Erythroblast (primary cell): ENCODE measurements at regions not wholly inside any gene's neighbourhood (a gene's known extent, or its start where the extent isn't known, plus 50 kb on each side); places are given as distances from the start of the nearest gene placed in this dataset.
"Not testable (repeated sequence)": the region's sequence is repeated elsewhere in the genome, so short reads cannot be mapped to it uniquely, and the experiment has no call there.

ENCODE experiments used
- GATA1 ChIP-seq: IDR thresholded peaks from 2 replicates; pipeline ENCODE4 v1.6.1; 2011; ENCODE audit warnings: low read depth, mild to moderate bottlenecking, control low read depth, low read length, moderate library complexity
- POLR2A ChIP-seq: IDR thresholded peaks from 2 replicates; pipeline ENCODE4 v1.6.1; 2011; ENCODE audit warnings: mild to moderate bottlenecking, low read length

DNA sequence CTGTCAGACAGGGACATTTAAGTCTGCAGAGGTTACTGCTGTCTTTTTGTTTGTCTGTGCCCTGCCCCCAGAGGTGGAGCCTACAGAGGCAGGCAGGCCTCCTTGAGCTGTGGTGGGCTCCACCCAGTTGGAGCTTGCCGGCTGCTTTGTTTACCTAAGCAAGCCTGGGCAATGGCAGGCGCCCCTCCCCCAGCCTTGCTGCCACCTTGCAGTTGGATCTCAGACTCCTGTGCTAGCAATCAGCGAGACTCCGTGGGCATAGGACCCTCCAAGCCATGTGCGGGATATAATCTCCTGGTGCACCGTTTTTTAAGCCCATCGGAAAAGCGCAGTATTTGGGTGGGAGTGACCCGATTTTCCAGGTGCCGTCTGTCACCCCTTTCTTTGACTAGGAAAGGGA is 147.0 kb upstream of the ELL2 start:
- not testable (repeated sequence) for TF ChIP-seq POLR2A, GATA1
